ENCODE measurements at regions not wholly inside any gene's neighbourhood (a gene's known extent, or its start where the extent isn't known, plus 50 kb on each side); places are given as distances from the start of the nearest gene placed in this dataset.

GRCh38 chr4:19455196-19455595 lies 796.5 kb upstream of the SLIT2 start (continued):
- no peak for TF ChIP-seq E2F8 (IDR thresholded peaks at IDR 0.05; ENCODE audit: low read depth, partially characterized antibody)

GRCh38 chr4:19438233-19438632 lies 813.5 kb upstream of the SLIT2 start:
- ChIA-PET CTCF (no interaction called here), SMC1A (ENCODE audit: uncharacterized antibody, unreplicated experiment) (no interaction called here), RAD21 (ENCODE audit: unreplicated experiment) (no interaction called here), POLR2A (interaction anchor here (0.6 kb wide), 1 partner anchor 728 kb away, joined by 3 read pairs; no protein-coding TSS in a partner anchor)
- Histone ChIP-seq H3K4me3 (no peak overlapping the region), H3K79me2 (ENCODE audit: control insufficient read depth, insufficient read depth, low read length) (no peaks in the 10 kb centered on the region), H2AFZ (ENCODE audit: control insufficient read depth, low read depth, low read length) (no peak overlapping the region), H3K4me1 (ENCODE audit: control insufficient read depth, insufficient read depth, low read length) (no peaks in the 10 kb centered on the region), H3K27ac (ENCODE audit: control insufficient read depth, insufficient read depth) (no peak overlapping the region), H3K9me3 (replicated peaks; ENCODE audit: control insufficient read depth, insufficient read depth, low read length) (no peaks in the 10 kb centered on the region; the same call in 2 of the 3 replicates), H3K36me3 (ENCODE audit: control insufficient read depth in 2 of 2, insufficient read depth in 2 of 2, low read length in 1 of 2) (no peaks in the 10 kb centered on the region), H3K27me3 (replicated peaks in 1 of 2; ENCODE audit: control insufficient read depth in 2 of 2, insufficient read depth in 2 of 2, low read length in 1 of 2) (no peaks in the 10 kb centered on the region), H3K4me2 (ENCODE audit: control insufficient read depth, insufficient read depth) (no peak overlapping the region), H4K20me1 (ENCODE audit: control insufficient read depth, insufficient read depth) (no peaks in the 10 kb centered on the region), H3K9ac (ENCODE audit: control insufficient read depth, insufficient read depth, low read length) (no peak overlapping the region)
- 0% methylated on average over 1 of the region's 1 CpG for WGBS (ENCODE audit: insufficient coverage, insufficient replicate concordance, low lambda C conversion rate, missing lambda C conversion rate)
- no peak for ATAC-seq
- no peak for DNase-seq (ENCODE audit: low read depth, low spot score)
- in situ Hi-C loops (cut with MboI), result no loop called here
- no peak for FAIRE-seq
- intact Hi-C loops (cut with micrococcal nuclease; ENCODE audit: unreplicated experiment), result no loop called here
- BruUV-seq (replicated peaks), result no TSS peak
- TF ChIP-seq RB1 (IDR thresholded peaks at IDR 0.05; ENCODE audit: borderline replicate concordance), result no peak
- no peak for TF ChIP-seq CHD2 (IDR thresholded peaks at IDR 0.05; ENCODE audit: borderline replicate concordance, low read depth, low read length)
- no peak for TF ChIP-seq HDAC2 (IDR thresholded peaks at IDR 0.05)
- no peak for TF ChIP-seq DPF2 (IDR thresholded peaks at IDR 0.05)
- TF ChIP-seq RUNX3 (IDR thresholded peaks at IDR 0.05; ENCODE audit: low read length), result no peak
- no peak for TF ChIP-seq SMAD5 (IDR thresholded peaks at IDR 0.05; ENCODE audit: low read depth)
- TF ChIP-seq MYB (IDR thresholded peaks at IDR 0.05; ENCODE audit: borderline replicate concordance, low read depth, low read length), result no peak

All from GM12878 (cell line).